Fibroblast of skin of right biceps (primary cell): ENCODE measurements at regions not wholly inside any gene's neighbourhood (a gene's known extent, or its start where the extent isn't known, plus 50 kb on each side); places are given as distances from the start of the nearest gene placed in this dataset.

Experiments
- DNase-seq: peaks from one replicate; pipeline ENCODE4 v3.0.0-alpha.2; 2013

DNA sequence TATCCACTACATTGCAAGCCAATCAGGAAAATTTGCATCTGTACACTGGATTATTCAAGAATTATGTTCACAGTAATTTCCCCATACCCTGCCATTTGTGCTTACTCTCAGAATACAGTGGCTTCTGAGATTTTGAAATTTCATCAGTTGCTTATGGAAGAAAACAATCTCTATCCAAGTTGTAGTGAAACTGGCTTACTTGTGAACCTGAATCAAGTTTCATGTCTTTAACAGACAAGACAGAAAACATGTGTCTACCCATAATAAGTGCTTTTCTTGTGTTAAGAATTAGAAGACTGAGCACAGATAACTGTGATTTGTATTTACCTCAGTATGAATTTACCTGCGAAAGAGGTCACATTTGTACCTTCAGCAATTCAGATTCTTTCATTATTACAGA lies 672.7 kb upstream of the ADGRL2 start:
- DNase-seq = no peak

DNA sequence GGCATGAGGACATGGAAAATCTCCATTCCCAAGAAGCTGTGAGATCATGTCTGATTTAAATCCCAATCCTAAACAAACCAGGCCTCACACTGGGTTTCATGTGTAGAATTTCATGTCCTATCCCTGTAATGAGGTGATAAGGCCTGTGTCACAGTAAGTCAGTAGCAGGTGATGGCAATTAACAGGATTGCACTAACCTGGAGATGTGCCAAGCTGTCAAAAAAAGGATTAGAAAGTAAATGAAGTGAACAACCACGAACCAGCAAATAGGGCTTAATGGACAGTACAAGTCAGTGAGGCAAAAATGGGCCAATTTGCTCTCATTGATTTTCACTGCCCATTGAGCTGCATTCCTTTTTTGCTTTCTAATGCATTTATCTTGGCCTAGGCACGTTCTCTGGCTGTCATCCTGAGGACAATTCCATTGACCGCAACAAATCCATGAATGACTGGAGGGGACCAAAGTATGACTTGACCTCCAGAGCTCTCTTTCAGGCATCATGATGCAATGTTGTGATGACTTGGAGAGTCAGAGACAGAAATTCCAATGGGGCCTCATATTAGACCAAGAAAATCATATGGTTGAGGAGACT lies 673.6 kb upstream of the ADGRL2 start:
- peak; percentile 54 for DNase-seq

DNA sequence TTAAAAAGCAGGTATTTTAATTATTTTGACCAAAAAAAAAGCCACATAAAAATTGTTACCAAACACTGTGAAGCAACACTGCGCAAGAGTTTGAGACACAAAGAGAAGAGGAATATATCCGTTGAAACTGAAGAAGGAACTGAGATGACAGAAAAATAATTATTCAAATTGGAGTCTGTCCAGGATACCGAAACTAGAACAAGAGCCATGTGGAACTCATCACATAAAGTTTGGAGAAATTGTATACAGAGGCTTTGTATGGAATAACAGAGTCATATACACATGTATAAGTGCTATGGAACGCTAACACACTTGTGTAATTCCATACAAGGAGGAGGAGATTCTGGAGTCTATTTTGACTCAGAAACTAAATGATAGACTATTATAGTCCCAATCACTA lies 675.1 kb upstream of the ADGRL2 start:
- peak; percentile 72 for DNase-seq

DNA sequence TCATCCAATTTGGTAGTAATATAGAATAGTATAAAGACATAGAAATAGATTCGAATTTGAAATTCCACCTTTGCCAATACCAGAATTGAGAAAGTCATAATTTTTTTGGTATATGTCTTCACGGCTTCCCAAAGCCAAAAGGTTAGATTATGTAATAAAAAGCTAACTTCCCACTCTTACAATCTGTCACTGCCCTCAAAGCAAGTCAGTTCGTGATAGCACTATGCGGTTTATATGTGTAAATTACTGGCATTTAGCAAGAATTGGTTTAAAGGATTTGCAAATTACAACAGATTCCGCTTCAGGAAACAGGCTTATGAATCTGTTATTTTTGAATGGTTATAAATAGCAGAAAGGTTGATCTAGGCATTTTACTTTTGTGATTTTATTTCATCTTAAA lies 679.4 kb upstream of the ADGRL2 start:
- no peak for DNase-seq

DNA sequence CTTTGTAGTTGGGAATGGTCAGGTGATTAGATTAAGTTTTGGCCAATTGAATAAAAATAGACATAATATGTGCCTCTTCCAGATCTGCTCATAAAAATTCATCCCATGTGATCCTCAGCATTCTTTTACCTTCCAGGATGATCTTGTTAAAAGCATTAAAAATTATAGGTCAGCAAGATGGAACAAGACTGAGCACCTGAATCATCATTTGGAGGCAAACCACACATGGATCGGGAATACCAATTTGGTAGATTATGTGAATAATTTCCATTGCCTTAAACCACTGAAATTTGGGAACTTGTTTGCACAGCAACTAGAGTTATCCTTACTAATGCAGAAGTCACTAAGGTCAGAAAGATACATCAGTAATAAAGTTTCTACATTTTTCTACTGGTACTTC lies 681.4 kb upstream of the ADGRL2 start:
- no peak for DNase-seq

DNA sequence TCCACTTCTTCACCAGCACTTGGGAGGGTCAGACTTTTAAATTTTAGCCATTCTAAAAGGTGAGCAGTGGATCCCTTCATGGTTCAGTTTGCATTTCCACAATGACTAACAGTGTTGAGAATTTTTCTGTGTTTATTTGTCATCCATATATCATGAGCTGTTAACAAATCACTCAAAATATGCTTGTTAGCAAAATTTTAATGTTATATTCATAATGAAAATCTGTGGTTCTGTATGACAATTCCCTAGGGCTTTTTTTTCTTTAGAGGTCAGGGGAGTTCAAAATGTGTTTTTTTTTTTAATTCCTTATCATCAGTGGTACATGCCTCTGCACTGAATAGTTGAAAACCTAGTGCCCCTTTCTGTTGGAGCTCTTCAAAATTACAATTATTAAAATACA lies 682.2 kb upstream of the ADGRL2 start:
- peak; percentile 35 for DNase-seq

DNA sequence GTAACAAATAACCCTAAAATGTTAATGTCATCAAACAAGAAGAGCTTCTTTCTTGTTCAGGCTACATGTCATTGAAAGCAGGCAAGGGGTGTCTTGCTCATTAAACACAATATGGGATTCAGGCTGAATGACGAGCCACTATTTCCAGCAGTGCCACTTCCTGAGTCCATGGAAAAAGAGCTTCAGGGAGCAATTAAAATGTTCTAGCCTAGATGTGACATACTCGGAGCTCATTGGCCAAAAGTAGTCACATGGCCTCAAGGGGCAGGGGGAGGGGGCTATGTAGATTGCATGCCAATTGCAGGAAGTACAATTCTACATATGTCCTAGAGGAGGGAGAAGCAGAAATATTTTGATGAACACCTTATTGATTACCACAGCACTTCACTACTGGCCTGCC lies 685.3 kb upstream of the ADGRL2 start:
- no peak for DNase-seq

DNA sequence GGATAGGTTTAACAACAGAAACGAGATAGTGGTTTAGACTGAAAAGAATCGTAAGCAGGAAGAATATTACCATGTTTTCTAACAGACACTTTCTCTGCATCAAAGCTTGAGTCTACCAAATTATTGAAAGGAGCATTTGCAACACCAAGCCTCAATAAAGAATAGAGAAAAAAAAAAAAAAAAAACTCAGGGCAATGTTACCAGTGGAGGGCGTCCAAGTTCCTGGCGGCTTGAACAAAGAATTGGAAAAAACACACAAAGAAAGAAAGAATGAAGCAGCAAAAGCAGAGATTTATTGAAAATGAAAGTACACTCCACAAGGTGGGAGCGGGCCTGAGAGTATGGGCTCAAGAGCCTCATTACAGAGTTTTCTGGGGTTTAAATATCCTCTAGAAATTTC lies 686.5 kb upstream of the ADGRL2 start:
- no peak for DNase-seq

DNA sequence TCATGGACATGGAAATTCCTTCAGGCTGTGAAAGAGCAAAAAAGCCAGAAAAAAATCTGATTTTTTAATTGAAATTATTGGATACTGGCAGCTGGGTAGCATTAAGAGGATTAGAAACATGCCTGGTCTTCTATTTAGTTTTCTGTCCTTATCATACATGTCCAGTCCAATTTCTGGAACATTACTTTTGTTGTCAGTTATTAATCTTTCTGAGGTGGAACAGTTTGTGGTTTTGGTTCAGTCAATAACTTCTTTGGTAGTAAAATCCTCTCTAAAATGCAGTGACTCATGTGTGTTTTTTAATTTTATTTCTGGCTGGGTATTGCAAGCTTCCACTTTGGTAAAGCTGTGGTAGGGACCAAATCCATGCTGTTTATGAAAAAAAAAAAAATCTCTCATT lies 687.0 kb upstream of the ADGRL2 start:
- peak; percentile 68 for DNase-seq

DNA sequence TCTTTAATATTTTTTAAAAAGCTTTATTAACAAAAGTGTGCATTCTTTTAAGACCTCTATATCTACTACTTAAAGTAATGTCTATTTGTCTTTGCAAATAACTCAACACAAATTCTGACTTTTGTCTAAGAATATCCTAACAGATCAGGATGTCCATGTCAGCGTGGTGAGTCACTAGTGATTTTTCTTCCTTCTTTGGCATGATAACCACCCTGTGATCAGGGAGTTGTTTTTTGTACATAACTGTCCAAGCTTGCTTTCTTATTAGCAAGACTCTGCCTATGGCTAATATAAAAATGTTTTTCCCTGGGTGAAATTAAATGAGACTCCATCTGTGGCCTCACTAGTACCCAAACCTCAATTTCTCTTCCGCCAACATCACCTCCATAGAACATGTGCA lies 688.9 kb upstream of the ADGRL2 start:
- DNase-seq = peak; percentile 72

DNA sequence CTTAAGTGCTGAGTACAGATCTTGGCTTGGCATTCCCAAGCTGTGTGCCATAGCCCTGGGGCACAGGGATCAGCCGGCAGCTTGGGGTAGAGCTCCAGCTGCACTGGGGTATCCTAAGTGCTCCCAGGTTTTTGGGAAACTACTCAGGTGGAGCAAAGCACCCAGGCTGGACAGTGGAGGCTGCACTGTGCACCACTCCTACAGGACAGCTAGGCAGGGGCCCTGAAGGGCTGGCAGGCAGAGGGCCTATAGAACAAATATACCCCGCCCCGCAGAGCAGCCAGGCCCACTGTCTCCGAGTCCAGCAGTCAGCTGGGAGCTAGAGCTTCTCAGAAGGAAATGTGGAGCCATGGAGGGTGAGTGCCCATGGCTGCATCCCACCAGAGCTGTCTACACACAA lies 691.7 kb upstream of the ADGRL2 start:
- no peak for DNase-seq

DNA sequence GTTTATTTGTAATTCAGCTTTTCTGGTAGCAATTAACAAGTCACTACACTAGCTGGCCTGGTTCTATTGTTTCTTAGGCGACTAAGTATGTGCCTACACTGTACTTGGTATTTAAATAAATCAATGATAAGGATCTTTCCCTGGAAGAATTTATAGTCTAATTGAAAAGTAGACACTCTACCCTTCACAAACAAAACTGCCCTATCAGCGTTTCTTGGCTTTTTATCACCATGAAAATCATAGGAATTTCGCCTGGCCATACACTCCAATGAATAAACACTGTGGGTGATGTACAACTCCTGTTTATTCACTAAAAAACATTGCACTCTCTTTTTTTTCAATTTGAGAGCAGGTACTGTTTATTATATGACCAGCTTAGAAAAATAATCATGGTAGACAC lies 702.9 kb upstream of the ADGRL2 start:
- DNase-seq = no peak

DNA sequence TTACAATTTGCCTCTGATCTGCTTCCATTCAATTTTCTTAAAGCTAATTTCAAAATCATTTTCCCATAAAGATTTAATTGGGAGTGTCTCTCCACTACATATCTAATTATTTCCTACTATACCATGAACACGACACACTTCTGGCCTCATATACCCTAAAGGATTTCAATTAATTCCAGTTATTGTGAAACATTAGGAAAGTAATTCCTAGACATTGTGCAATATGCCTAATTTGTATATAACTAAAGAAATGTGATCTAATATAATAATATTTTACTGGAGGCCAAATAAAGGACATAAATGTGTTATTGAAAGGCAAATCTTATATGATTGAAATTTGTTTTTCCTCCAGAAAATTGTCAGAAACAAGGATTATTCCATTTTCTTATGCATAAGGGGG lies 727.2 kb upstream of the ADGRL2 start:
- no peak for DNase-seq

DNA sequence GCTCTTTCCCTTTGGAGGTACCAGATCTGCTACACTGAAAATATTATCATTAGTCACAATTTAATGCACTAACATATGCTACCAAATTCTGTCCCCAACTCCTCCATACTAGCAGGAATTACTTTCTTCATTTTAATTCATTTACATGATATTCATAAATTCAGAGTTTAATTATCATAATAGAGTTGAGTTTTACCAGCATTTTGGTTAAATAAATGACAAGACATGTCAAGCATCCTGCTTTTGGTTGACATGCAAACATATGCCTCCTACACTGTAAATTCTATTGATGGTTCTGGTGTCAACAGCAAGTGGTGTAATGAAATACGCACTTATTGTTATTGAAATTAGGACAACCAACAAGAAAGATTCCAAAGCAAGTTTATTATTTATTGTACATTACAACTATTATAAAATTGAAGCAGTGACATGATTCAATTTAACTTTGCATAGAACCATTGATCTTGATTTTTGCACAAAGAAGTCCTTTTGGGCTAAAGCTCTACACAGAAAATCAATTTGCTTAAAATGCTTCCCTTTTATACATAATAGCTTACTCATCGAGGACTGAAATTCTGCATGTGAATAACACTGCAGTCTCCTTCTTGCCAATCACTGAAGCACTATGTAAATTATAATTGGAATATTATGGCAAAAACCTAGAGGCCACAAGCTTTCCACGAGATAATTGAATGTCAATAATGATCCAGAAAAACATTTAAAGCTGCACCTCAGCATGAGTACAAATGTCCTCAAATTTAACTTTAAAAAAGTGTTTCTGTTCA lies 728.6 kb upstream of the ADGRL2 start:
- no peak for DNase-seq

DNA sequence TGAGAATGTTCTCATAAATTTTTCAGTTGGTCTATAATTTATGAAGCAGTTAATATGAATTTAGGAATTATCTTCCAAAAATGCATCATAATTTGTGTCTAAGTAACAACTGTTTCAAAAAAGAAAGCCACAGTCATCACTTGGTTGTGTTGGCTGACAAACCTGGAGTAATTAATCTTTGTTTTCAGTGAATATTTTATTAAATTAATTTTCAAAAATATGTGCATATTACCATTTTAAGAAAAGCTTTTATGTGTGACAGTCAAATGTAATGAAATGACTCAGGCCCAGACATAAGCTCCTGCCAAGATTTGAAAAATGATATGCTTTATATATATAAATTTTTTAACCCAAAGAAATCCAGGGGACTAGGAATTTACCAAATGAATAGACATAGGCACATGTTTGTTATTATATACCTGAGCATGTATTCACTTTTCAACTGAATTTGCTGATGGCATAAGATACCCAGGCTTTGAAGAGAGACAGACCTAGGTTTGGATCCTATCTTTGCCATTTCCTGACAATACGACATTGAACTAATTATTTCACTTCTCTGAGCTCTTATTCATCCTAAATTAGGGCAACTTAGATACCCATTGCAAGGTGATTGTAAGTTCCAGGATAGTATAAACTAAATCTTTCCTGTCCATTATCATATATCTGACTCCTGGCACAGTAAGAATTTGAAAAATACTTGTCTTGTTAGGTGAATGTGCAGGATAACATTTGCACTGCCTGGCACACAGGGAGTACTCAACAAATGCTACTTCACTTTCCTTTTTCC lies 729.5 kb upstream of the ADGRL2 start:
- DNase-seq = peak; percentile 19

DNA sequence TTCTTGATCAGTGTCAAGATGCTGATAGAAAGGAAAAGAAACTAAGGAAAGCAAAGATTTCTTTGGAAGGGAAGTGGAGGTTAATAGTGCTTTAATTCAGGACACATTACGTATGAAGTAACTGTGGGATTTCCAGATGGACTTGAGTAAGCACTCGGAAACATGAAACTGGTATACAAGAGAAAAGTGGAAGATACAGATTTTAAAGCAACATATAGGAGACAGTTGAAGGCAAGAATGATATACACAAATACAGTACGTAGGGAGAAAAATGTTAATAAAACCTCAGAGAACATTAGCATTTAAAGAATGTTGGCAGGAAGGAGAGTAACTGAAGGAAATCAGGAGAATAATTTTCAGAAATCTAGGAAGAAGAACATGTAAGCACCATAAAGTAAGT lies 730.9 kb upstream of the ADGRL2 start:
- peak; percentile 30 for DNase-seq

DNA sequence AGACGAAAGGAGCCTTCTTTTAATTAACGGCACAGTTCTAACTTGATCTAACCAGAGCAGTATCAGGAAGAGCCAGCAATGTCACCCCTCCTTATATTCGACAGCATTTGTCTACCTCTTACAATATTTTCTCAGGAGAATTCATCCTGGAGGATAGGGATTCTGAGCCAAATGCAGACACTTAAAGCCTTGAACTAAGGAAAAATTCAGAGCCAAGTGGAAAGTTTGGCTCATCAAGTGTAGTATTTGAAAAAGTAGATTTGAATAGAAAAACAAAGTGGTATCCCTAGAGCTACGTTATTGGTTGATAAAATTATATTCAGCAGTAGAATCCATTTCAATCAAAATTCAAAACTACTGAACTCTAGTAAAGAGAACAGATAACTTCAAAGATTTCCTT lies 732.0 kb upstream of the ADGRL2 start:
- DNase-seq = no peak

DNA sequence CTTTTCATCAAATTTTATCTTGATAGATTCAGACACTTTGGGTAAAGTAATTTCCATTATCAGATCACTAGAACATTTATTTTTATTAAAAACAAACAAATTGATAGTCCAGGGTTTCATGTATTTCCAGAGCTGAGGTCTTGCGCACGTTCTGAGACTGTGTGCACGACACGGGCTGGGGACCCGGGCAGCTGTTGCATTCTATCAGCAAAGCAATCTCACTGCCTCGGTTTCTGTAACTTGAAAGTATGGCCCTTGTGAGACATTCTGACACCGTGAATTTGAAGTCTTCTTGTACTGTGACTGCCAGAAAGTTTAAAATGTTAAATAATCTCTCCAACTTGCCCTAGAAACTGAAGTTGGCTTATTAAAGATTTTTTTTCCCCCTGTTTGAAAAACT lies 746.9 kb upstream of the ADGRL2 start:
- no peak for DNase-seq

DNA sequence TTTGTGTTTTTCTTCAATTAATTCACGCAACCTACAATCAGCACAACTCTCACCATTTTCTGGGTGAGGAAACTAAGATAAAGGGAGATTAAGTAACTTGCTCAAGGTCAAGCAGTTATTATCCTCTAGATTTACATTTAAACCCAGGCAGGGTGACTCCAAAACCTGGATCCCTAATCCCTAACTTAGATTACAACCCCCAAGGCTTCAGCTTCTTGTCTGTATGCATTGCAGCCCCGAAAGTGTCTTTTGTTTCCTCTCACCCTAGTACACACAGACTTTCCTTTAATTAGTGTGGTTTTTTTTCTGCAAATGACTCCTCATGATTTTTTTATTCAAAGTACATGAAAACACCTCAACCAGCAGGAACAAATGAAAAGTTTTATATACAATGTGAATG lies 748.6 kb upstream of the ADGRL2 start:
- DNase-seq = no peak

DNA sequence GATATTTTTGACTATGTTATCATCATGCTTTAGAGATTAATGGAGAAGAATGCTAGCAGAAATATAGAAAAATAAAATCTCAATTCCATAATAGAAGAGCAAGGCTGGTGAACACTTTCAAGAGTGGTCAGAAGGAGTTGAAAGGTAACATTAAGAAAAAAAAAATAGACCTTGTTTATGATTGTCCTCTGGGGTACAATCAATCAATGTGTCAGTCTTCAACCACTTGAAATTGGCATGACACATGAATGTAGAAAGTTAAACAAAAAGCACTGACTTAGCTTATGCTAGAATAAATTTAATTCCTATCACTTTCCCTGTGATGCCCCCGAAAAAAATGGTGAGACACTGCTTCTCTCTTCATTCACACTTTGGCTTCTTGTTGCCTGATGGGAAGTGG lies 750.3 kb upstream of the ADGRL2 start:
- DNase-seq = no peak

DNA sequence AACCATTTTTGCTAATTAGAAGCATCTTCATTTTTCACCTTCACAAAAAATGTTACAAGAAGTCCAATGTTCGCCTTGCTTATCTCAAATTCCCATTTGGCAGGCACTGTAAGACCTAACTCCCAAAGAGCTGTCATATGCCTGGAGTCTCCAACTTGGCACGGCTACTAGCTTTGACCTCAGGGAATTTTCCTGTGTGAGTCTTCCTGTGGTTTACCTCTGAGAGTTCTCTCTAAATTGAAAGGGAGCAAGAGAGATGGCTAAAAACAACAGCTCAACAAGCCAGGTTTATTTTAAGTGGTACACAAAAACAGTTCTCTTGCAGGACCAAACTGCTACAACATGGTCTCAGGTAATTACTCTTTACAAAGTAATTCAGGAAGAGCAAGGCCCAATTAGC lies 756.0 kb upstream of the ADGRL2 start:
- DNase-seq = peak; percentile 13

DNA sequence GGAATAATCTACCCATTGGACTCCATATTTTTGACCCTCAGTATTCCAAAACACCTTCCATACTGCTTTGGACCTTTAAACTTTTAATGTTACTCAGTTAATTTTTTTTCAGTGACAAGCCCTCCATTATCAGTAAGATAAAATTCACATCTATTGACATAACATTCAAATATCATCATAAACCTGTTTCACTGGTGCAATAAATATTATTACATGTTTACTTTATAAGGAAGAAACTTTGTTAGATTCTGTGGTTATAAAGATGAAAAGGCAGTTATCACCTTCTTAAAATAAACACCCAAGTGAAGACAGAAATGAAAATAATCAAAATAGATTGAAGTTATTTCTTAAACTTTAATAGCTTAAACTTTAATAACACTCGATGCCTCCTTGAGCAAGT lies 758.5 kb upstream of the ADGRL2 start:
- no peak for DNase-seq

DNA sequence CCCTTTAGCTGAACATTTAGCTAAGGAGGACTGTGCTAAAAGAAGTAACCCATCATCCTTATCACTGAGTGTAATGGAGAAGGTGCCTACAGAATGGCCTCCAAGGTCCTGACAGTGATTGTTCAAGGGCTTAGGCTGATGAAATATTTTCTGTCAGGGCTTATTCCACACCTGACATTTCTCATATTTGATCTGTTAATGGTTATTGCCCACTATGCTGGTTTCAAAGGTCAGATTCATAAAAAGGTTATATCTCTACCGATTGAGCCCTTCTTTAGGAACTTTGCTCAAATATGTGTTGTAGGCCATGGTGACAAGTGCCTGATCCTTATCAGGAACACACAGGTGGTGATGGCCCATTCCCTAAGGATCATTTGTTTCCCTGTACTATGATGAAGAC lies 766.4 kb upstream of the ADGRL2 start:
- DNase-seq = no peak

DNA sequence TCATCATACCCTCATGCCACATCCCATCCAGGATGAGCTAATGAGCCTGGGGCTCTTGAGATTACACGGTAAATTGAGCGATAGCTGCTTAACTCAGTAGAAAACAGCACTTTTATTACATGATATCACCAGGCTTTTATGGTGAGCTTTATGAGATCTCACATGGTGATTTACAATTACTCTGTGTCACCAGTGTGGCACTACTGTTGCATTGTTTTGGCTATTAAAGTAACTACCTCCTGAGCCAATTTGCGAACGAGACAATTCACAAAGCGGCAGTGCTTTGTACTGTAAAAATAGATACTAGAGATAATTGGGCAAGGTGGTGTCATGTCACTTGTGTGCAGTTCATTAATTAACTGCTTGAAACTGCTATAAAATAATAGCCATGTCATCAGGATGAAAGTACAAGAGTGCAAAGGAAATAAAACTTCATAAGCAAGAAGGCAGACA lies 767.7 kb upstream of the ADGRL2 start:
- no peak for DNase-seq
